A204.1 (cell line): ENCODE measurements at regions not wholly inside any gene's neighbourhood (a gene's known extent, or its start where the extent isn't known, plus 50 kb on each side); places are given as distances from the start of the nearest gene placed in this dataset.

Experiments
- FAIRE-seq: peaks from 2 replicates; lab custom pipeline; 2012; peaks lifted over from hg19 to GRCh38; lab: Jason Lieb, UNC

GRCh38 chr12:61629702-61630101 is 630.5 kb upstream of the USP15 start:
- no peak for FAIRE-seq

GRCh38 chr12:61646639-61647038 is 613.6 kb upstream of the USP15 start:
- FAIRE-seq, result no peak

- no peak for FAIRE-seq
Measured at GRCh38 chr12:61647566-61647965, 612.6 kb upstream of the USP15 start.

- no peak for FAIRE-seq
Measured at GRCh38 chr12:61652265-61652664, 607.9 kb upstream of the USP15 start.

- FAIRE-seq, result no peak
Measured at GRCh38 chr12:61654698-61655097, 605.5 kb upstream of the USP15 start.

- FAIRE-seq, result no peak
Measured at GRCh38 chr12:61655241-61655640, 605.0 kb upstream of the USP15 start.

GRCh38 chr12:61667676-61668075 is 592.5 kb upstream of the USP15 start:
- no peak for FAIRE-seq

GRCh38 chr12:61676520-61676919 is 583.7 kb upstream of the USP15 start:
- no peak for FAIRE-seq

GRCh38 chr12:61687407-61687806 is 572.8 kb upstream of the USP15 start:
- no peak for FAIRE-seq

- no peak for FAIRE-seq
Measured at GRCh38 chr12:61694214-61694613, 566.0 kb upstream of the USP15 start.

- FAIRE-seq, result no peak
Measured at GRCh38 chr12:61701471-61701870, 558.7 kb upstream of the USP15 start.

- FAIRE-seq, result no peak
Measured at GRCh38 chr12:61706783-61707182, 553.4 kb upstream of the USP15 start.

GRCh38 chr12:61713121-61713520 is 547.1 kb upstream of the USP15 start:
- FAIRE-seq, result no peak

- FAIRE-seq, result no peak
Measured at GRCh38 chr12:61717986-61718385, 542.2 kb upstream of the USP15 start.

GRCh38 chr12:61739925-61740324 is 520.3 kb upstream of the USP15 start:
- FAIRE-seq, result no peak

- FAIRE-seq, result no peak
Measured at GRCh38 chr12:61750604-61751003, 509.6 kb upstream of the USP15 start.

- no peak for FAIRE-seq
Measured at GRCh38 chr12:61754214-61754613, 506.0 kb upstream of the USP15 start.

GRCh38 chr12:61757831-61758505 is 502.2 kb upstream of the USP15 start:
- no peak for FAIRE-seq

GRCh38 chr12:61758661-61759060 is 501.5 kb upstream of the USP15 start:
- FAIRE-seq, result no peak

GRCh38 chr12:61765926-61766325 is 494.3 kb upstream of the USP15 start:
- FAIRE-seq, result no peak

GRCh38 chr12:61780435-61780834 is 479.8 kb upstream of the USP15 start:
- no peak for FAIRE-seq

- FAIRE-seq, result no peak
Measured at GRCh38 chr12:61781021-61781581, 479.1 kb upstream of the USP15 start.

GRCh38 chr12:61796846-61797245 is 463.4 kb upstream of the USP15 start:
- no peak for FAIRE-seq

GRCh38 chr12:61797266-61797665 is 462.9 kb upstream of the USP15 start:
- FAIRE-seq, result no peak
